Cardiac fibroblast (primary cell): ENCODE measurements at regions not wholly inside any gene's neighbourhood (a gene's known extent, or its start where the extent isn't known, plus 50 kb on each side); places are given as distances from the start of the nearest gene placed in this dataset.

Experiments
- DNase-seq, 2 donors: peaks; one replicate each; pipeline versions ENCODE4 v3.0.0 to v3.0.0-alpha.2; 2010; ENCODE audit warnings: low read depth in 2 of 2
- H3K4me3 ChIP-seq, 2 donors: replicated peaks in 1 of 2; 1 replicate in 1 of 2; 2 replicates in 1 of 2; pipeline ENCODE4 v1.5.1; 2011; ENCODE audit warnings: low read depth in 2 of 2, low read length in 2 of 2, mild to moderate bottlenecking in 2 of 2, moderate library complexity in 1 of 2
- CTCF ChIP-seq: IDR thresholded peaks from one replicate; pipeline ENCODE4 v1.5.1; 2011; ENCODE audit warnings: low read depth, mild to moderate bottlenecking, low read length, inconsistent platforms

- no peak for DNase-seq
- no peak overlapping the region for H3K4me3 ChIP-seq
- TF ChIP-seq CTCF: no peak
Observed at GRCh38 chr17:62194401-62194800, 129.3 kb upstream of the MED13 start.

DNA sequence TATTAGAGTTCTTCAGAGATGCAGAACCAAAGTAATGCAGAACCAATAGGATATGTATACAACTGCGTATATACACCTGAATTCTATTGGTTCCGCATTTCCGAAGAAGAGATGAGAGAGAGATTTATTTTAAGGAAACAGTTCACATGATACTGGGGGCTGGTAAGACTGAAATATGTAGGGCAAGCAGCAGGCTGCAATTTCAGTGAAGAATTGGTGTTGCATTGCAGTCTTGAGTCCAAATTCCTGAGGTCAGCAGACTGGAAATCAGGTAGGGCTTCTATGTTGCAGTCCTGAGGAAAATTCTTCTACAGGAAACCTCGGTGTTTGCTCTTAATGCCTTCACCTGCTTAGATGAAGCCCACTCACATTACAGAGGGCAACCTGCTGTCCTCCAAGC is 128.2 kb upstream of the MED13 start:
- TF ChIP-seq CTCF: no peak
- H3K4me3 ChIP-seq: no peak overlapping the region
- no peak for DNase-seq

DNA sequence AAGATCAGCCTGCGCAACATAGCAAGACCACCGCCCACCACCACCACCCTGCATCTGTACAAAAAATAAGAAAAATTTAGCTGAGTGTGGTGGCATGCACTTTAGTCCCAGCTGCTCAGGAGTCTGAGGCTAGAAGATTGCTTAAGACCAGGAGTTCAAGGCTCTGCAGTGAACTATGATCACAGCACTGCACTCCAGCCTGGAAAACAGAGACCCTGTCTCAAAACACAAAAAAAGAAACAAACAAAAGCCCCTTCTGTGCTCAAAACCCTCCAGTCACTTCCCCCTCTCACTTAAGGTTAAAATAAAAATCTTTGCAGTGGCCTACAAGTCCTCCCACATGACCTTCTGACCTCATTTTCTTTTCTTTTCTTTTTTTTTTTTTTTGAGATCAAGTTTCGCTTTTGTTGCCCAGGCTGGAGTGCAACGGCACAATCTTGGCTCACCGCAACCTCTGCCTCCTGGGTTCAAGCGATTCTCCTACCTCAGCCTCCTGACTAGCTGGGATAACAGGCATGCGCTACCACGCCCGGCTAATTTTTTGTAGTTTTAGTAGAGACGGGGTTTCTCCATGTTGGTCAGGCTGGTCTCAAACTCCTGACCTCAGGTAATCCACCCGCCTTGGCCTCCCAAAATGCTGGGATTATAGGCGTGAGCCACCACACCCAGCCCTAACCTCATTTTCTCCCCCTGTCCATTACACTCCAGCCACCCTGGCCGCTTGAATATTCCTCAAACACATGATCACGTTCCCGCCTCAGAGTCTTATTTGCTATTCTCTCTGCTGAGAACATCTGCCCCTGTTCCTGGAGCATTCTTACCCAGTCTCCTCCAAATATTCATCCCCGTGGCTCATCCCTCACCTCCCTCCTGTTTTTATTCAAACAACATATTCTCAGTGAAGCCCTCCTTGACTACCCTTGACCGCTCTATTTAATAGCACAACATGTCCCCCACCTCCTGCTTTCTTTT is 126.6 kb upstream of the MED13 start:
- no peak for DNase-seq
- H3K4me3 ChIP-seq: no peak overlapping the region
- TF ChIP-seq CTCF: no peak

- DNase-seq: no peak
- no peak overlapping the region for H3K4me3 ChIP-seq
- no peak for TF ChIP-seq CTCF
Observed at GRCh38 chr17:62189377-62189776, 124.3 kb upstream of the MED13 start.

DNA sequence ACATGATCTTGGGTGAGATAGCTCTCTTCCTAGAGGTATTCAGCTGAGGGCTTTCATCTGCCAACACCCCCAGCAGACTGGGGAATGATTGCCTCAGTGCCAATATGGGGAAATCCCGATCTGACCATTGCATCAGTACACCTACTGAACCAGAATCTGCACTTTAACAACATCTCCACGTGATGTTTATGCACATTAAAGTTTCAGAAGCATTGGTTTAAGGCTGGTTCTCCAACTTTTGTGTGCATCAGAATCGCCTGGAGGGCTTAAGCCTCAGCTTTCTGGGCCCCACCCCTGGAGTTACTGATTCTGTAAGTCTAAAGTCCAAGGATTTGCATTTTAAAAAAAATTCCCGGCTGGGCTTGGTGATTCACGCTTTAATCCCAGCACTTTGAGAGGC is 123.6 kb upstream of the MED13 start:
- no peak overlapping the region for H3K4me3 ChIP-seq
- no peak for TF ChIP-seq CTCF

GRCh38 chr17:62187681-62188080 is 122.6 kb upstream of the MED13 start:
- DNase-seq: peak; percentile 16 to 35
- no peak overlapping the region for H3K4me3 ChIP-seq
- TF ChIP-seq CTCF: no peak

More for the DNA sequence above, 123.6 kb upstream of the MED13 start:
- no peak for DNase-seq
